ENCODE measurements at regions not wholly inside any gene's neighbourhood (a gene's known extent, or its start where the extent isn't known, plus 50 kb on each side); places are given as distances from the start of the nearest gene placed in this dataset.
"Not testable (repeated sequence)": the region's sequence is repeated elsewhere in the genome, so short reads cannot be mapped to it uniquely, and the experiment has no call there.

DNA sequence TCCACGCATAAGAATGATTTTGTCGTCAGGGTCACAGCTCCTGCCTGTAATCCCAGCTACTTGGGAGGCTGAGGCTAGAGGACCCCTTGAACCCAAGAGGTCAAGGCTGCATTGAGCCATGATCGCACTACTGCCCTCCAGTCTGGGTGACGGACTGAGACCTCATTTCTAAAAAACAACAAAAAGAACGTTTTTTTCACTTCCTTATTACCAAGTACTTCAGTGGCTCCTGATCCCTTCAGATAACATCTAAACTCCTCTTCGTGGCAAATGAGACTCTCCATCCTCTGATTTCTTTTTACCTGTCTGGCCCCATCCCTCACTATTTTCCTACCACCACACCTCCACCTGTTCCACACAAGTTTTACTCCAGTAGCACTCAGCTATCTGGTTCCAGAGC is 105.4 kb upstream of the TLK1 start:
- H3K36me3 Mint-ChIP-seq (ENCODE audit: low read depth): peaks cover 1% of the 10 kb centered on the region
- peaks cover 18% of the 10 kb centered on the region for H3K4me1 Mint-ChIP-seq
- H3K9me3 Mint-ChIP-seq: no peaks in the 10 kb centered on the region
- H3K27me3 Mint-ChIP-seq: no peaks in the 10 kb centered on the region
- ATAC-seq (no peak), DNase-seq (no peak)
- no peak overlapping the region for H3K4me3 Mint-ChIP-seq
- no peak overlapping the region for H3K27ac Mint-ChIP-seq

DNA sequence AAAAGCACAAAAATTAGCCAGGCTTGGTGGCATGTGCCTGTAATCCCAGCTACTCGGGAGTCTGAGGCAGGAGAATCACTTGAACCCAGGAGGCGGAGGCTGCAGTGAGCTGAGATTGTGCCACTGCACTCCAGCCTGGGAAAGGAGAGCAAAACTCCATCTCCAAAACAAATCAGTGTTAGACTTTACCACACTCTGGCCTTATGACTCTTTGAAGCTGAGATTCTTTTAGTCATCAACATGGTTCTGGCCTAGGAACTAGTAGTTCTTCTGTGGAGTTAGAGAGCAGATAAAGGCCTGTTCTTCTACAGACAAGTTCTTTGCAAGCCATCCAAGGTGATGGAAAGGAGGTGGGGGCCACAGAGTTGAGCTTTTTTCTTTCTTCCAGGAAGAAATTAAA is 100.8 kb upstream of the TLK1 start:
- DNase-seq; H3K4me3 Mint-ChIP-seq; H3K27me3 Mint-ChIP-seq; ATAC-seq; H3K36me3 Mint-ChIP-seq (ENCODE audit: low read depth); H3K9me3 Mint-ChIP-seq: not testable (repeated sequence)
- H3K27ac Mint-ChIP-seq: peak overlapping the region; percentile 40
- H3K4me1 Mint-ChIP-seq: peaks cover 33% of the 10 kb centered on the region

GRCh38 chr2:171260471-171261424 is 100.1 kb upstream of the TLK1 start:
- peak; percentile 97 for ATAC-seq
- peak; percentile 26 for DNase-seq
- Mint-ChIP-seq H3K4me3 (no peak overlapping the region), H3K27ac (peak overlapping the region; percentile 40), H3K9me3 (no peaks in the 10 kb centered on the region), H3K4me1 (peaks cover 33% of the 10 kb centered on the region), H3K36me3 (ENCODE audit: low read depth) (peaks cover 1% of the 10 kb centered on the region), H3K27me3 (no peaks in the 10 kb centered on the region)

DNA sequence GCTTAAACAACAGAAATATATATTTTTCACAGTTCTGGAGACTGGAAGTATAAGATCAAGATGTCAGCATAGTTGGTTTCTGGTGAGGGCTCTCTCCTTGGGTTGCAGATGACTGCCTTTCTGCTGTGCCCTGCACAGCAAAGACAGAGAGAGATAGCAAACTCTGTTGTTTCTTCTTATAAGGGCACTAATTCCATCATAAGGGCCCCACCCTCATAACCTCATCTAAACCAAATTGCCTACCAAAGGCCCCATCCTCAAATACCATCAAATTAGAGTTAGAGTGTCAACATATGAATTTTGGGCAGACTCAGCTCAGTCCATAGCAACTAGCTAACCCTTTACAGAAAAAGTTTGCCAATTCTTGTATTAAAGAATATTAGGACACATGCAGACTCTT is 94.0 kb upstream of the TLK1 start:
- Mint-ChIP-seq H3K4me3 (no peak overlapping the region), H3K27ac (no peak overlapping the region), H3K9me3 (peaks cover 4% of the 10 kb centered on the region), H3K36me3 (ENCODE audit: low read depth) (no peaks in the 10 kb centered on the region), H3K27me3 (peaks cover 1% of the 10 kb centered on the region), H3K4me1 (peaks cover 4% of the 10 kb centered on the region)
- ATAC-seq: no peak
- DNase-seq: no peak

- Mint-ChIP-seq H3K9me3 (peaks cover 4% of the 10 kb centered on the region), H3K4me1 (peaks cover 8% of the 10 kb centered on the region), H3K4me3 (no peak overlapping the region), H3K27ac (no peak overlapping the region), H3K36me3 (ENCODE audit: low read depth) (no peaks in the 10 kb centered on the region), H3K27me3 (peaks cover 1% of the 10 kb centered on the region)
- no peak for DNase-seq
- no peak for ATAC-seq
Observed at GRCh38 chr2:171253900-171254650, 93.4 kb upstream of the TLK1 start.

DNA sequence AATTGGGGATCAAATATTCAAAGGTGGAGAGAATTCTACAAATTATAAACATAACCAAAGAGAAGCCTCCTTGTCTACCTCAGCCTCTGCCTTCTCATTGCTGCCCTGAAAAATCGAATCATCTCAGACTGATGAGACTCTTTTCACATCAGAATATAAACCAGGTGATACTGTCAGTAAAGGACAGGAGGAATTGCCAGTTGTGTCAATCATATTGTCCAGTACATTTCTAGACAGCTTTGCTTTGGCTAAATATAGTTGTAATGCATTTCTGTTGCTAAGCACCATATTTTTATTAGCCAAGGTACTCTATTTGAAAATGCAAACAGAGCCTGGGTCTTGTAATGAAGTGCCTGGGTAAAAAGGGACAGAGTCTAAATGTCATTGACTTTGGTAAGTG is 92.6 kb upstream of the TLK1 start:
- no peak for ATAC-seq
- Mint-ChIP-seq H3K27ac (no peak overlapping the region), H3K9me3 (peaks cover 4% of the 10 kb centered on the region), H3K4me1 (peaks cover 16% of the 10 kb centered on the region), H3K4me3 (no peak overlapping the region), H3K27me3 (peaks cover 1% of the 10 kb centered on the region), H3K36me3 (ENCODE audit: low read depth) (no peaks in the 10 kb centered on the region)
- no peak for DNase-seq

GRCh38 chr2:171249689-171250088 is 89.0 kb upstream of the TLK1 start:
- H3K27me3 Mint-ChIP-seq: peaks cover 1% of the 10 kb centered on the region
- peaks cover 7% of the 10 kb centered on the region for H3K36me3 Mint-ChIP-seq (ENCODE audit: low read depth)
- H3K9me3 Mint-ChIP-seq: peaks cover 6% of the 10 kb centered on the region
- peaks cover 38% of the 10 kb centered on the region for H3K4me1 Mint-ChIP-seq
- DNase-seq (no peak), ATAC-seq (no peak)
- H3K4me3 Mint-ChIP-seq: no peak overlapping the region
- no peak overlapping the region for H3K27ac Mint-ChIP-seq

GRCh38 chr2:171247741-171248662 is 87.3 kb upstream of the TLK1 start:
- Mint-ChIP-seq H3K4me3 (no peak overlapping the region), H3K27me3 (peaks cover 1% of the 10 kb centered on the region), H3K27ac (peak overlapping the region; percentile 68), H3K4me1 (peaks cover 42% of the 10 kb centered on the region), H3K9me3 (peaks cover 4% of the 10 kb centered on the region), H3K36me3 (ENCODE audit: low read depth) (peaks cover 7% of the 10 kb centered on the region)
- ATAC-seq (peak; percentile 80), DNase-seq (no peak)

- ATAC-seq (no peak), DNase-seq (no peak)
- peaks cover 4% of the 10 kb centered on the region for H3K9me3 Mint-ChIP-seq
- H3K4me3 Mint-ChIP-seq: no peak overlapping the region
- H3K27me3 Mint-ChIP-seq: peaks cover 1% of the 10 kb centered on the region
- peaks cover 7% of the 10 kb centered on the region for H3K36me3 Mint-ChIP-seq (ENCODE audit: low read depth)
- peaks cover 42% of the 10 kb centered on the region for H3K4me1 Mint-ChIP-seq
- H3K27ac Mint-ChIP-seq: no peak overlapping the region
Observed at GRCh38 chr2:171244970-171245782, 84.5 kb upstream of the TLK1 start.

DNA sequence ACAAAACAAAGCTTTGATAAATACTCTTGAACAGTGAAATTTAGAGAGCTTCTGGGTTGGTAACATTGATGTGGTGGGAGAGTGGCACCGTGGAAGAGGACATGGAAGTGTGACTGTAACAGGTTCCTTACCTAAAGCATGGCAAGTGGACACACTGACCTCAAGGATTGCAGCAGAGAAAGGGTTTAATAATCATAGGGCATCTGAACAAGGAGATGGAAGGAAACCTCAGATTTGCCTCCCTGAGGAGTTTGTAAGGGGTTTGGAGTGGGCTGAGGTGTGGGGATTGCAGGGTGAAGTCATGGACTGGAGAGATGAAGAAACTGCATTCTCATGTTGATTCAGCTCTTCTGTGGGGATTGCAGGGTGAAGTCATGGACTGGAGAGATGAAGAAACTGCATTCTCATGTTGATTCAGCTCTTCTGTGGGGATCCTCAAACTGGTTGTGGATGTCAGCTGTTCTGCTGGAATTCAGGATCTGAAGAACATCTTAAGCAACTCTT is 83.8 kb upstream of the TLK1 start:
- no peak for DNase-seq
- Mint-ChIP-seq H3K36me3 (ENCODE audit: low read depth) (peaks cover 7% of the 10 kb centered on the region), H3K27me3 (no peaks in the 10 kb centered on the region), H3K9me3 (peaks cover 4% of the 10 kb centered on the region), H3K27ac (no peak overlapping the region), H3K4me1 (peaks cover 37% of the 10 kb centered on the region), H3K4me3 (no peak overlapping the region)
- no peak for ATAC-seq

DNA sequence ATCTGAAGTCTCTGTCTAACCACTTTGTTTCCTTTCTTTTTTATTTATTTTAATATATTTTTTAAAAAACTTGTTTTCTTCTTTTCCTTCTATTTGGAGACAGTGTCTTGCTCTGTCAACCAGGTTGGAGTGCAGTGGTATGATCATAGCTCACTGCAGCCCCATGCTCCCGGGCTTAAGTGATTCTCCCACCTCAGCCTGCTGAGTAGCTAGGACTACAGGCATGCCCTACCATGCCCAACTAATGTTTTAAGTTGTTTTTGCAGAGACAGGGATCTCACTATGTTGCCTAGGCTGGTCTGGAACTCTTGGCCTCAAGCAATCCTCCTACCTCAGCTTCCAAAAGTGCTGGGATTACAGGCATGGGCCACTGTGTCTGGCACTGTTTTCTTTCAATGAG is 81.1 kb upstream of the TLK1 start:
- ATAC-seq: no peak
- peaks cover 4% of the 10 kb centered on the region for H3K9me3 Mint-ChIP-seq
- no peaks in the 10 kb centered on the region for H3K27me3 Mint-ChIP-seq
- no peak overlapping the region for H3K27ac Mint-ChIP-seq
- no peak for DNase-seq
- H3K36me3 Mint-ChIP-seq (ENCODE audit: low read depth): peaks cover 5% of the 10 kb centered on the region
- H3K4me3 Mint-ChIP-seq: no peak overlapping the region
- H3K4me1 Mint-ChIP-seq: peaks cover 12% of the 10 kb centered on the region

DNA sequence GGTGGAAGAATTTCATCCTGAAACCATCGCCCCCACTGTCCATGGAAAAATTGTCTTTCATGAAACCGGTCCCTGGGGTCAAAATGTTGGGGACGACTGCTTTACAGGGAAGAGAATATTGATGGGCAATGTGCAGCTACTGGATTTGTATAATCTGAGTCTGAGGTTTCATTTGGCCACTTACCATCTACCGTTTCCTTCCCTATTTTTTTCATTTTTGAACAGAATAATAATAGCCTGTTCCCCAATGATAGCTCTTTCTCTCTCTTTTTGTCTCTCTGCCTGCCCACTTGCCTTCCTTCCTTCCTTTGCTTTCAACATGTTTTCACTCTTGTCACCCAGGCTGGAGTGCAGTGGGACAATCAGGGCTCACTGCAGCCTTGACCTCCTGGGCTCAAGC is 78.3 kb upstream of the TLK1 start:
- no peak overlapping the region for H3K27ac Mint-ChIP-seq
- H3K4me3 Mint-ChIP-seq: no peak overlapping the region
- H3K27me3 Mint-ChIP-seq: peaks cover 2% of the 10 kb centered on the region
- no peak for DNase-seq
- no peaks in the 10 kb centered on the region for H3K4me1 Mint-ChIP-seq
- H3K9me3 Mint-ChIP-seq: no peaks in the 10 kb centered on the region
- ATAC-seq: no peak
- no peaks in the 10 kb centered on the region for H3K36me3 Mint-ChIP-seq (ENCODE audit: low read depth)

- Mint-ChIP-seq H3K4me3 (no peak overlapping the region), H3K27ac (no peak overlapping the region), H3K9me3 (no peaks in the 10 kb centered on the region), H3K4me1 (no peaks in the 10 kb centered on the region), H3K36me3 (ENCODE audit: low read depth) (no peaks in the 10 kb centered on the region), H3K27me3 (peaks cover 2% of the 10 kb centered on the region)
- no peak for DNase-seq
- no peak for ATAC-seq
Observed at GRCh38 chr2:171237751-171238505, 77.2 kb upstream of the TLK1 start.
